SU-DHL-6 (cell line): ENCODE measurements at regions not wholly inside any gene's neighbourhood (a gene's known extent, or its start where the extent isn't known, plus 50 kb on each side); places are given as distances from the start of the nearest gene placed in this dataset.
"Not testable (repeated sequence)": the region's sequence is repeated elsewhere in the genome, so short reads cannot be mapped to it uniquely, and the experiment has no call there.

Experiments used
- CTCF ChIP-seq: fragments of 200-600 bp; sonication (generic); IDR thresholded peaks from one replicate; pipeline ENCODE4 v1.5.1; 2017; ENCODE audit warnings: antibody characterized with exemption, mild to moderate bottlenecking, low read length, moderate library complexity; ENCODE audit not compliant: insufficient read depth, poor library complexity, severe bottlenecking
- EZH2phosphoT487 ChIP-seq: fragments of 200-600 bp; sonication (generic), shearing (Covaris generic); conservative IDR thresholded peaks from 2 replicates; pipeline ENCODE4 v1.6.1; 2018; ENCODE audit warnings: mild to moderate bottlenecking, antibody characterized with exemption, low read length, moderate library complexity, mixed read lengths

- not testable (repeated sequence) for TF ChIP-seq CTCF, EZH2phosphoT487
Measured at GRCh38 chr7:6991686-6992085, 165.6 kb upstream of the CCZ1B start.
